ENCODE measurements at regions not wholly inside any gene's neighbourhood (a gene's known extent, or its start where the extent isn't known, plus 50 kb on each side); places are given as distances from the start of the nearest gene placed in this dataset.

DNA sequence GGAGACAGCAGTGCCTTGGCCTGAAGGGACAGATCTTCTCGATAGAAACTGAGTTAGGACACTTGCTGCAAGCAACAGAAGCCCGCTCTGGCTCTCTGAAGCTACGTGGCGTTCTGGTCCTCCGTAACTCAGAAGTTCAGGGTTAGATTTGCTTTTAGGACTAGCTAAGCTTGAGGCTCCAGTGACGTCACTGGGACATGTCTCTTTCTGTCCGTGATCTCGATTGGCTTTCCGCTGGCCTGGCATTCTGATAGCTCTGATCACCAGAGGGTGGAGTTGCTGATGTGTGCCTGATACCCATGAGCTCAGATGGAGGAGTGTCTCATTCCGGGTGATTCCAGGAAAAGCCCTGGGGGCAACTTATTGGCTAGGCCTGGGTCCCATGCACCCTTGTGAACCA, 75.0 kb downstream of the GLI2 start (continued):
- TF ChIP-seq, protein P1, sequence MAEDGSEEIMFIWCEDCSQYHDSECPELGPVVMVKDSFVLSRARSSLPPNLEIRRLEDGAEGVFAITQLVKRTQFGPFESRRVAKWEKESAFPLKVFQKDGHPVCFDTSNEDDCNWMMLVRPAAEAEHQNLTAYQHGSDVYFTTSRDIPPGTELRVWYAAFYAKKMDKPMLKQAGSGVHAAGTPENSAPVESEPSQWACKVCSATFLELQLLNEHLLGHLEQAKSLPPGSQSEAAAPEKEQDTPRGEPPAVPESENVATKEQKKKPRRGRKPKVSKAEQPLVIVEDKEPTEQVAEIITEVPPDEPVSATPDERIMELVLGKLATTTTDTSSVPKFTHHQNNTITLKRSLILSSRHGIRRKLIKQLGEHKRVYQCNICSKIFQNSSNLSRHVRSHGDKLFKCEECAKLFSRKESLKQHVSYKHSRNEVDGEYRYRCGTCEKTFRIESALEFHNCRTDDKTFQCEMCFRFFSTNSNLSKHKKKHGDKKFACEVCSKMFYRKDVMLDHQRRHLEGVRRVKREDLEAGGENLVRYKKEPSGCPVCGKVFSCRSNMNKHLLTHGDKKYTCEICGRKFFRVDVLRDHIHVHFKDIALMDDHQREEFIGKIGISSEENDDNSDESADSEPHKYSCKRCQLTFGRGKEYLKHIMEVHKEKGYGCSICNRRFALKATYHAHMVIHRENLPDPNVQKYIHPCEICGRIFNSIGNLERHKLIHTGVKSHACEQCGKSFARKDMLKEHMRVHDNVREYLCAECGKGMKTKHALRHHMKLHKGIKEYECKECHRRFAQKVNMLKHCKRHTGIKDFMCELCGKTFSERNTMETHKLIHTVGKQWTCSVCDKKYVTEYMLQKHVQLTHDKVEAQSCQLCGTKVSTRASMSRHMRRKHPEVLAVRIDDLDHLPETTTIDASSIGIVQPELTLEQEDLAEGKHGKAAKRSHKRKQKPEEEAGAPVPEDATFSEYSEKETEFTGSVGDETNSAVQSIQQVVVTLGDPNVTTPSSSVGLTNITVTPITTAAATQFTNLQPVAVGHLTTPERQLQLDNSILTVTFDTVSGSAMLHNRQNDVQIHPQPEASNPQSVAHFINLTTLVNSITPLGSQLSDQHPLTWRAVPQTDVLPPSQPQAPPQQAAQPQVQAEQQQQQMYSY (CRISPR knock-in tag; IDR thresholded peaks at IDR 0.05) = no peak
- TF ChIP-seq E2F4 (CRISPR knock-in tag; IDR thresholded peaks at IDR 0.05; ENCODE audit: borderline replicate concordance, low read depth) = no peak
- no peak for TF ChIP-seq KAT7 (CRISPR knock-in tag; IDR thresholded peaks at IDR 0.05; ENCODE audit: borderline replicate concordance)
- TF ChIP-seq ARID4B (CRISPR knock-in tag; IDR thresholded peaks at IDR 0.05; ENCODE audit: borderline replicate concordance) = no peak

DNA sequence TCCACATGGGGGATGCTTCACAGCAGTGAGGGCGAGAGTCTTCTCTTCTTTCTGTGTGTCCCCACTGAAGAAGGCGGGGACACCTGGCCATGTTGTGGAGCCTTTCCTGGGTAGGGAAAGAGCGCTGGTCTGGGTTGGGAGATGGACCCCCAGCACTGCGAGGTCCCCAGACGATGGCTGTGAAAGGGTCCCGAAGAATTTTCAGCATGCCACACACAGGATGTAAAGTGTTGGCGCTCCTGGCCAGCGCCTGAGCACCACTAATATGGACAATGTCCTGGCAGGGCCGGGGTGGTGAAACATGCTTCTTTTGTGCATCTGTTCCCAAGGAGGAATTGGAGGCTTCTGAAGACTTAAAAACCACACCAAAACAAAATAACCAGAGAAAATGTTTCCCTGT, 77.2 kb downstream of the GLI2 start:
- ChIA-PET CTCF (interaction anchor here (0.5 kb wide), 1 partner anchor 80 kb away, joined by 3 read pairs; no protein-coding TSS in a partner anchor), POLR2A (no interaction called here)
- Mint-ChIP-seq H3K9me3 (no peaks in the 10 kb centered on the region), H3K4me1 (peaks cover 16% of the 10 kb centered on the region), H3K36me3 (peaks cover 7% of the 10 kb centered on the region), H3K27me3 (ENCODE audit: low read depth) (no peaks in the 10 kb centered on the region), H3K4me3 (no peak overlapping the region), H3K27ac (peak overlapping the region; percentile 27; the same call in 1 of the 2 replicates)
- DNase-seq (ENCODE audit: low spot score) (no peak), ATAC-seq (no peak)
- TF ChIP-seq ZNF423 (CRISPR knock-in tag; IDR thresholded peaks at IDR 0.05) (no peak), STAT6 (CRISPR knock-in tag; conservative IDR thresholded peaks at IDR 0.05; ENCODE audit: low read depth) (no peak), GABPB1 (CRISPR knock-in tag; IDR thresholded peaks at IDR 0.05) (no peak), FOXP1 (CRISPR knock-in tag; IDR thresholded peaks at IDR 0.05; ENCODE audit: borderline replicate concordance) (no peak), NFE2L1 (CRISPR knock-in tag; IDR thresholded peaks at IDR 0.05) (no peak), JUN (CRISPR knock-in tag; IDR thresholded peaks at IDR 0.05) (no peak), NFYB (CRISPR knock-in tag; conservative IDR thresholded peaks at IDR 0.05; ENCODE audit: low read depth) (no peak), ZNF232 (CRISPR knock-in tag; IDR thresholded peaks at IDR 0.05) (no peak), ZNF263 (CRISPR knock-in tag; IDR thresholded peaks at IDR 0.05; ENCODE audit: low read depth) (no peak), ZNF396 (CRISPR knock-in tag; IDR thresholded peaks at IDR 0.05; ENCODE audit: borderline replicate concordance) (no peak)
- TF ChIP-seq, protein P1 (CRISPR knock-in tag; IDR thresholded peaks at IDR 0.05) = no peak
- TF ChIP-seq, protein P2, sequence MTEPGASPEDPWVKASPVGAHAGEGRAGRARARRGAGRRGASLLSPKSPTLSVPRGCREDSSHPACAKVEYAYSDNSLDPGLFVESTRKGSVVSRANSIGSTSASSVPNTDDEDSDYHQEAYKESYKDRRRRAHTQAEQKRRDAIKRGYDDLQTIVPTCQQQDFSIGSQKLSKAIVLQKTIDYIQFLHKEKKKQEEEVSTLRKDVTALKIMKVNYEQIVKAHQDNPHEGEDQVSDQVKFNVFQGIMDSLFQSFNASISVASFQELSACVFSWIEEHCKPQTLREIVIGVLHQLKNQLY (CRISPR knock-in tag; IDR thresholded peaks at IDR 0.05) = no peak
